AG09319 (cell line): ENCODE measurements at regions not wholly inside any gene's neighbourhood (a gene's known extent, or its start where the extent isn't known, plus 50 kb on each side); places are given as distances from the start of the nearest gene placed in this dataset.

ENCODE experiments used
- DNase-seq: peaks from one replicate; pipeline ENCODE4 v3.0.0-alpha.2; 2010; ENCODE audit warnings: low read depth; ENCODE audit errors: extremely low read depth
- TF ChIP-seq, protein P1 (sequence below): IDR thresholded peaks from 2 replicates; pipeline ENCODE4 v1.5.1; 2011; ENCODE audit warnings: low read depth, mild to moderate bottlenecking, inconsistent platforms, low read length, moderate library complexity

DNA sequence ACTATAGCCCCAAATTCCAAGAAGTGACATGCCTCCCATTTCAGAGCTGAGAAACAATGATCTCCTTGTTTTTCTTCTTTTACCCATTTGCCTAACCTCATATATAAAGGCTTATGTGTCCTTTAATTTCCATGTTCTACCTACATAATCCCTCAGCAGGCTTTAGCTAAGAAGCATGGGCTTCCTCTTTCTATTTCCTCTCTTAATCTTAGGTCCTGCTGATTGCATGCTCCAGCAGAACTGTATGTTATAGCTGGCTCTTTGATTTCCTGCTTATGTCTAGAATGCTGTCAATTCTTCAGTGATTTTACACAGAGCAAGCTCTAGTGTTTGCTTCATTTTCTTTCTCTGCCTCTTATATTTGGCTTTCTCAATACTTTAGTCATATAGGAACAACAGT lies 151.7 kb upstream of the COX10 start:
- TF ChIP-seq, protein P1, sequence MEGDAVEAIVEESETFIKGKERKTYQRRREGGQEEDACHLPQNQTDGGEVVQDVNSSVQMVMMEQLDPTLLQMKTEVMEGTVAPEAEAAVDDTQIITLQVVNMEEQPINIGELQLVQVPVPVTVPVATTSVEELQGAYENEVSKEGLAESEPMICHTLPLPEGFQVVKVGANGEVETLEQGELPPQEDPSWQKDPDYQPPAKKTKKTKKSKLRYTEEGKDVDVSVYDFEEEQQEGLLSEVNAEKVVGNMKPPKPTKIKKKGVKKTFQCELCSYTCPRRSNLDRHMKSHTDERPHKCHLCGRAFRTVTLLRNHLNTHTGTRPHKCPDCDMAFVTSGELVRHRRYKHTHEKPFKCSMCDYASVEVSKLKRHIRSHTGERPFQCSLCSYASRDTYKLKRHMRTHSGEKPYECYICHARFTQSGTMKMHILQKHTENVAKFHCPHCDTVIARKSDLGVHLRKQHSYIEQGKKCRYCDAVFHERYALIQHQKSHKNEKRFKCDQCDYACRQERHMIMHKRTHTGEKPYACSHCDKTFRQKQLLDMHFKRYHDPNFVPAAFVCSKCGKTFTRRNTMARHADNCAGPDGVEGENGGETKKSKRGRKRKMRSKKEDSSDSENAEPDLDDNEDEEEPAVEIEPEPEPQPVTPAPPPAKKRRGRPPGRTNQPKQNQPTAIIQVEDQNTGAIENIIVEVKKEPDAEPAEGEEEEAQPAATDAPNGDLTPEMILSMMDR = no peak
- no peak for DNase-seq

DNA sequence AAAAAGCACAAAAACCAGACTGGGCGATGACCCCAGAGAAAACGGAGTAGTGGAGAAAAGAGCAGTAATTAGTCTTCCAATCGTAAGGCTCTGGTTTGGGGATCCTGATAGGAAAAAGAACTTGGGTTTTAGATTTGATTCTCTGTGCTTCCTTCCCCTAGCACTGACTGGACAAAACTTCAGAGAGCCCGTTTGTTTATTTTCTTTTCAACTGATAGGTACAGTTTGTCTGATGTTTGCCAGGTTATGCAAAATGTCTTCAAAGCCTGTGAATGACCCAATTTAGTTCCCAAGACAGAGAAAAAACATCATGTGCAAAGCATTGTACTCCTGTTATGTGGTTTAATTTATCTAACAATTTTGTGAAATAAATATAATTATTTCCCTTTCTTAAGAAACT lies 151.1 kb upstream of the COX10 start:
- TF ChIP-seq, protein P1 = no peak
- no peak for DNase-seq

DNA sequence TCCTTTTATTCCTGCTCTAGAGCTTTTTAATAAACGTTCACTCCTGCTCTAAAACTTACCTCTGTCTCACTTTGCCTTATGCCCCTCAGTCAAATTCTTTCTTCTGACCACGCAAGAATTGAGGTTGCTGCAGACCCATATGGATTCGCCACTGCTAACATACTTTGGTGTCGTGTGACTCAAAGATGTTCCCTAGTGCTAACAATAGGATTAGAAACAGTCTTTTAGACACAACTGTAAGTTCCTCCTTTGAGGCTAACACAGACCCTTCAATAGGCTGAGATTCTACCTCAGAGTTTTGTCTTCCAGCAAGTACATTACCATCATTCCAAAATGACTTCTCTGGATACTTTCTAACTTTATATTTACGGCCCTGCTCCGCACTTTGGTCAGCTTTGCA lies 149.5 kb upstream of the COX10 start:
- TF ChIP-seq, protein P1 = no peak
- no peak for DNase-seq

DNA sequence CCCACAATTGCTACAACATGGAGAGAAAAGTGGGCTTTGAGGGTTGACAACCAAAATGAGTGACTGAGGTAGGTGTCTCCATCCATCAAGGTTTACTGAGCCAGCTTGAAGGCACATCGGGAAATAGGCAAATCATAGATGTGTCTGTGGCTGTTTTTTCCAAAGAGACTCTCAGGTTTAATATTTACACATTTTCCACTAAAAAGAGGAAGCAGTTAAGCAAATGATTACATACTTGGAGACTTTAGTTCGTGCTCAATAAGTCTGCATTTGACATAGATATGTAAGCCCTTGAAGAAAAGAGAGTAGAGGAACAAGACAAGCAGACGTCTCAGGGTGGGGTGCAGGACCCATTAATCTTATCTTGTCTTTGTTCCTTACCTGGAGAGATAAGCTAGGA lies 148.9 kb upstream of the COX10 start:
- TF ChIP-seq, protein P1 = no peak
- no peak for DNase-seq

DNA sequence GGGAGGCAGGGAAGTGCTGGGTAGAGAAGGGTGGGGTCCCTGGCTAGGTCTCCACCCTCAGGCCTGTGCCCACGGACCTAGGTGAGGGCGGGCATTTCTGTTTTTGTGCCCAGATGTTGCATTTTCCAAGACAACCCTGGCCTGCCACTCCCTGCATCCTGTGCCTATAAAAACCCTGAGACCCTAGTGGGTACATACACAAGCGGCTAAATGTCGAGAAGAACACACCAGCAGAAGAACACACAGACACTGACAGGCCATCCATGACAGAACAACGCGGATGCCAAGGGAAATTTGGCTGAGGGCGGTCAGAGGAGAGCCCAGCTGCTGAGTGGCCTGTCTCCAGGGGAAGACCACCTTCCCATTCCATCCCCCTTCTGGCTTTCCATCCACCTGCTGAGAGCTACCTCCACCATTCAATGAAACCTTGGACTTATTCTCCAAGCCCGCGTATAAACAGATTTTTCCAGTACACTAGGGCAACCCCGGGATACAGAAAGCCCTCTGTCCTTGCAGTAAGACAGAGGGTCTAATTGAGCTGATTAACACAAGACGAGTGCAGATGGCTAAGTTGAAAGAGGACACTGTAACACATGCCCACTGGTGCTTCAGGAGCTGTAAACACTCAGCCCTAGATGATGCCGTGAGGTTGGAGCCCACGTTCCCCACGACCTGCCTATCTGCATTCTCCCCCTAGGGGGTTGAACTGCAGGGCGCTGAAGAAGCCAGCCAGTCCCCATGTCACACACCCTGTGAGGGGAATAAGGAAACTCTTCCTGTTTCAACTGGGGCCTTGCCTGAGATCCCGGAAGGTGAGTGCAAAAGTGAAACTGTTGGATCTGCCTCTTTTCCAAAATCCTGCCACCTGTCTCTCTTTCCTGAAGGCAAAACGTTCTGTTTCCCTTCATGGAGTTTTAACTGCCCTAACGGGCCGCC lies 147.2 kb upstream of the COX10 start:
- TF ChIP-seq, protein P1 = no peak
- DNase-seq = no peak

DNA sequence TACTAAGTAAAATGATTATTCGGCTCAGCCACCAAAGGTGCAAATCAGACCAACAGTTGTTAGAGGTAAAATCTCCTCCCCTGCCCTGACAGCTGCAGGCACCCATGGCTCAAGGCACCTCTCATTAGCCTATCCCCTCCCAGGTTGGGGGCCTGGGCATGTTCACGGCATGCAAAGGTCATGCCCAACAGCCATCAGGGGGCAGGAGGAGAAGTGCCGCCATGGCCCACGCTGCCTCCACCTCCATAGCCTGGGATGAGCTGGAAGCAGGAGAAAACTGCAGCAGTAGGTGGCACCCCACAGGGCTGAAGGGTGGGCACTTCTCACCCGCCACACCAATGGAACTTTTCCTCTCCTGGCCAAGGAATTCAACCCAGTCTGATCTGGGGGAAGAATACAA lies 146.4 kb upstream of the COX10 start:
- TF ChIP-seq, protein P1 = no peak
- DNase-seq = no peak

DNA sequence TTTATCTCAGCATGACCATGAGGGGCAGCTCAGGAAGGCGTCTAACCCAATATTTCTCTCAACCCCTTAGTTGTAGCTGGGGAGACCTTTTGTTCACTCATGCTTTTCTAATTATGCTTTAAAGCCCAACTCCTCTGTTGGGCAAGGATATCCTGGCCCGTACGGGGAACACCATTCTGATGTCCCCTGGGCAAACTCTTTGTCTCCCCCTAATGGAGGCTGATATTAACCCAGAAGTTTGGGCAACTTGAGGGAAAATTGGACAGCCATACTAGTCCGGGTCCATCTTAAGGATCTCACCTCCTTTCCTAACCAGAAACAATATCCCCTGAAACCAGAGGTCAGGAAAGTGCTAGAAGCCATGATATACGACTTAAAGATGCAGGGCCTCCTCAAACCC lies 143.7 kb upstream of the COX10 start:
- DNase-seq = no peak
- TF ChIP-seq, protein P1 = no peak
